ENCODE measurements at regions not wholly inside any gene's neighbourhood (a gene's known extent, or its start where the extent isn't known, plus 50 kb on each side); places are given as distances from the start of the nearest gene placed in this dataset.

DNA sequence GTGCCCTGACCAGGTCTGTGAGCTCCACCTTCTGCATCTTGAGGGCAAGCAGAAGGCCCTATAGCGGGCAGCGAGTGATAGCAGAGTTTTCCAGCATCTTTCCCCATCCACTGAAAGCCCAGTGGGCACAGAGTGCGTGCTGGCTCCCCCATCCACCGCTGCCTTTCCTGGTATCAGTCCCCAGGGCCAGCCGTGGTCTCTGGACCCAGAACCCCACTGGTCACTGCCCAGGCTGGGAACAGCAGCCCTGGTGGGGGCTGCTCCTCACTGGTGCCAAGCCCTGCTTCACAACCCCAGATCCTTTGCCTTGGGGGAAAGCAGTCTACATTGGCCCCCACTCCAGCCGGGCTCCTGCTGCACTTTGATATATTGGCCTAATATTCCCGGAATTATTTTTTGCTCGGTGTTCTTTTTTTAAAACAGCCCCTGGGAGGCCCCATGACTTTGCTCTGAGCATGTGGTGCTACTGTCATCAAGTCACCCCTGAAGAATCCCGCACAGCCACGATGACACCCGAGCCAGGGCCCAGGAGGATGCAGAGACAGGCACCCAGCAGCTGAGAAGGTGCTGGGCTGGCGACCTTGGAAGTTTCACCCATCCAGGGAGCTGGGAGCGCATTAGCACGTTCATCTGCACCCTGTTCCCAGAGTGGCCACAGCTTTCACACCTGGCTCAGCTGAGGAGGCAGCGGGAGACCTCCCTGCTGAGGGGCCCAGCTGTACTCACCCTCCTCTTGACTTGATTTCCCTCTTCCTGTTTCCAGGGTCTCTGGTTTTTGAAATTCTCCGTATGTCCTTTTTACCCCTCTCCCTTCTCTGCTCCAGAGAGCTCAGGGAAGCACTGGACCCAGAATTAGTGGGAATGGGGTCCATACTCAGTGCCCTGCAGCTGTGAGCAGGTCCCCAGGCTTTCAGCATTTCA is 56.9 kb downstream of the KLHDC7A start:
- no peak for TF ChIP-seq POLR2AphosphoS5 (IDR thresholded peaks at IDR 0.05; ENCODE audit: low read depth)
- TF ChIP-seq, protein P1, sequence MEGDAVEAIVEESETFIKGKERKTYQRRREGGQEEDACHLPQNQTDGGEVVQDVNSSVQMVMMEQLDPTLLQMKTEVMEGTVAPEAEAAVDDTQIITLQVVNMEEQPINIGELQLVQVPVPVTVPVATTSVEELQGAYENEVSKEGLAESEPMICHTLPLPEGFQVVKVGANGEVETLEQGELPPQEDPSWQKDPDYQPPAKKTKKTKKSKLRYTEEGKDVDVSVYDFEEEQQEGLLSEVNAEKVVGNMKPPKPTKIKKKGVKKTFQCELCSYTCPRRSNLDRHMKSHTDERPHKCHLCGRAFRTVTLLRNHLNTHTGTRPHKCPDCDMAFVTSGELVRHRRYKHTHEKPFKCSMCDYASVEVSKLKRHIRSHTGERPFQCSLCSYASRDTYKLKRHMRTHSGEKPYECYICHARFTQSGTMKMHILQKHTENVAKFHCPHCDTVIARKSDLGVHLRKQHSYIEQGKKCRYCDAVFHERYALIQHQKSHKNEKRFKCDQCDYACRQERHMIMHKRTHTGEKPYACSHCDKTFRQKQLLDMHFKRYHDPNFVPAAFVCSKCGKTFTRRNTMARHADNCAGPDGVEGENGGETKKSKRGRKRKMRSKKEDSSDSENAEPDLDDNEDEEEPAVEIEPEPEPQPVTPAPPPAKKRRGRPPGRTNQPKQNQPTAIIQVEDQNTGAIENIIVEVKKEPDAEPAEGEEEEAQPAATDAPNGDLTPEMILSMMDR (conservative IDR thresholded peaks at IDR 0.05; ENCODE audit: low read depth in 2 of 2): no peak
- TF ChIP-seq JUNB (IDR thresholded peaks at IDR 0.05; ENCODE audit: unreplicated experiment): no peak
- no peak for TF ChIP-seq EZH2 (IDR thresholded peaks at IDR 0.05; ENCODE audit: low read depth, unreplicated experiment)
- TF ChIP-seq CREB1 (CRISPR knock-in tag; IDR thresholded peaks at IDR 0.05; ENCODE audit: low read depth): no peak
- TF ChIP-seq EZH2phosphoT487 (IDR thresholded peaks at IDR 0.05; ENCODE audit: unreplicated experiment): no peak
- TF ChIP-seq, protein P2, sequence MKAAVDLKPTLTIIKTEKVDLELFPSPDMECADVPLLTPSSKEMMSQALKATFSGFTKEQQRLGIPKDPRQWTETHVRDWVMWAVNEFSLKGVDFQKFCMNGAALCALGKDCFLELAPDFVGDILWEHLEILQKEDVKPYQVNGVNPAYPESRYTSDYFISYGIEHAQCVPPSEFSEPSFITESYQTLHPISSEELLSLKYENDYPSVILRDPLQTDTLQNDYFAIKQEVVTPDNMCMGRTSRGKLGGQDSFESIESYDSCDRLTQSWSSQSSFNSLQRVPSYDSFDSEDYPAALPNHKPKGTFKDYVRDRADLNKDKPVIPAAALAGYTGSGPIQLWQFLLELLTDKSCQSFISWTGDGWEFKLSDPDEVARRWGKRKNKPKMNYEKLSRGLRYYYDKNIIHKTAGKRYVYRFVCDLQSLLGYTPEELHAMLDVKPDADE (IDR thresholded peaks at IDR 0.05): no peak
- TF ChIP-seq, protein P3, sequence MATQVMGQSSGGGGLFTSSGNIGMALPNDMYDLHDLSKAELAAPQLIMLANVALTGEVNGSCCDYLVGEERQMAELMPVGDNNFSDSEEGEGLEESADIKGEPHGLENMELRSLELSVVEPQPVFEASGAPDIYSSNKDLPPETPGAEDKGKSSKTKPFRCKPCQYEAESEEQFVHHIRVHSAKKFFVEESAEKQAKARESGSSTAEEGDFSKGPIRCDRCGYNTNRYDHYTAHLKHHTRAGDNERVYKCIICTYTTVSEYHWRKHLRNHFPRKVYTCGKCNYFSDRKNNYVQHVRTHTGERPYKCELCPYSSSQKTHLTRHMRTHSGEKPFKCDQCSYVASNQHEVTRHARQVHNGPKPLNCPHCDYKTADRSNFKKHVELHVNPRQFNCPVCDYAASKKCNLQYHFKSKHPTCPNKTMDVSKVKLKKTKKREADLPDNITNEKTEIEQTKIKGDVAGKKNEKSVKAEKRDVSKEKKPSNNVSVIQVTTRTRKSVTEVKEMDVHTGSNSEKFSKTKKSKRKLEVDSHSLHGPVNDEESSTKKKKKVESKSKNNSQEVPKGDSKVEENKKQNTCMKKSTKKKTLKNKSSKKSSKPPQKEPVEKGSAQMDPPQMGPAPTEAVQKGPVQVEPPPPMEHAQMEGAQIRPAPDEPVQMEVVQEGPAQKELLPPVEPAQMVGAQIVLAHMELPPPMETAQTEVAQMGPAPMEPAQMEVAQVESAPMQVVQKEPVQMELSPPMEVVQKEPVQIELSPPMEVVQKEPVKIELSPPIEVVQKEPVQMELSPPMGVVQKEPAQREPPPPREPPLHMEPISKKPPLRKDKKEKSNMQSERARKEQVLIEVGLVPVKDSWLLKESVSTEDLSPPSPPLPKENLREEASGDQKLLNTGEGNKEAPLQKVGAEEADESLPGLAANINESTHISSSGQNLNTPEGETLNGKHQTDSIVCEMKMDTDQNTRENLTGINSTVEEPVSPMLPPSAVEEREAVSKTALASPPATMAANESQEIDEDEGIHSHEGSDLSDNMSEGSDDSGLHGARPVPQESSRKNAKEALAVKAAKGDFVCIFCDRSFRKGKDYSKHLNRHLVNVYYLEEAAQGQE (IDR thresholded peaks at IDR 0.05; ENCODE audit: unreplicated experiment): no peak
- no peak for TF ChIP-seq ZNF331 (CRISPR knock-in tag; IDR thresholded peaks at IDR 0.05; ENCODE audit: low read depth)
- no peak for TF ChIP-seq ZNF114 (CRISPR knock-in tag; IDR thresholded peaks at IDR 0.05)
- TF ChIP-seq STAT1 (IDR thresholded peaks at IDR 0.05; ENCODE audit: unreplicated experiment): no peak
